K562 (cell line): ENCODE measurements at regions not wholly inside any gene's neighbourhood (a gene's known extent, or its start where the extent isn't known, plus 50 kb on each side); places are given as distances from the start of the nearest gene placed in this dataset.

Source experiments
- MGA ChIP-seq: fragments of 450-650 bp; IDR thresholded peaks from 2 replicates; pipeline ENCODE4 v1.6.1; 2016; ENCODE audit warnings: mild to moderate bottlenecking, moderate library complexity
- PTRF ChIP-seq: fragments of 450-650 bp; IDR thresholded peaks from 2 replicates; pipeline ENCODE4 v1.6.1; 2016; ENCODE audit warnings: mild to moderate bottlenecking, missing genetic modification characterization, missing compliant biosample characterization
- TGIF2 ChIP-seq: sonication (generic); formaldehyde crosslinking; IDR thresholded peaks from 2 replicates; pipeline ENCODE4 v1.8.1; 2022; ENCODE audit warnings: mild to moderate bottlenecking, missing genetic modification reagents, moderate library complexity
- ZNF407 ChIP-seq: fragments of 450-650 bp; IDR thresholded peaks from 2 replicates; pipeline ENCODE4 v1.6.1; 2016; ENCODE audit warnings: low read depth

GRCh38 chr22:49226096-49226495 lies 601.6 kb downstream of the BRD1 start (continued):
- TF ChIP-seq ZNF407 (no peak), TGIF2 (CRISPR knock-in tag) (no peak), PTRF (tag) (no peak), MGA (no peak)
